ENCODE measurements at regions not wholly inside any gene's neighbourhood (a gene's known extent, or its start where the extent isn't known, plus 50 kb on each side); places are given as distances from the start of the nearest gene placed in this dataset.
"Not testable (repeated sequence)": the region's sequence is repeated elsewhere in the genome, so short reads cannot be mapped to it uniquely, and the experiment has no call there.

DNA sequence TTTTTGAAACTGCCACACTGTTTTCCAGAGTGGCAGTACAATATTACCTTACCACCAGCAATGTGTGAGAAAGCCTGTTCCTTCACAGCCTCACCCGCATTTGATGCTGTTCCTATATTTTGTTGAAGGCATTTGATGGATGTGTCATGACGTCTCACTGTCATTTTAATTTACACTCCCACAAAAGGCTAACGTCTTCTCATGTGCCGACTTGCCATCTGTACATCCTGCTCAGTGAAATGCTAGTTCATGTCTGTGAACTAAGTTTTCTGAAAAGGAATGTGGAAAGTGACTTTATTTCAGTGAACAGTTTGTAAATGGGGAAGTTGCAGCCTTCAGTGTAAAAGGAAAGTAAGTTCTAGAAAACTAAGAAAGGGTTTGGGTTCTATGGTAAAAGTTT lies 131.6 kb downstream of the KCNJ12 start:
- TF ChIP-seq, protein P1, sequence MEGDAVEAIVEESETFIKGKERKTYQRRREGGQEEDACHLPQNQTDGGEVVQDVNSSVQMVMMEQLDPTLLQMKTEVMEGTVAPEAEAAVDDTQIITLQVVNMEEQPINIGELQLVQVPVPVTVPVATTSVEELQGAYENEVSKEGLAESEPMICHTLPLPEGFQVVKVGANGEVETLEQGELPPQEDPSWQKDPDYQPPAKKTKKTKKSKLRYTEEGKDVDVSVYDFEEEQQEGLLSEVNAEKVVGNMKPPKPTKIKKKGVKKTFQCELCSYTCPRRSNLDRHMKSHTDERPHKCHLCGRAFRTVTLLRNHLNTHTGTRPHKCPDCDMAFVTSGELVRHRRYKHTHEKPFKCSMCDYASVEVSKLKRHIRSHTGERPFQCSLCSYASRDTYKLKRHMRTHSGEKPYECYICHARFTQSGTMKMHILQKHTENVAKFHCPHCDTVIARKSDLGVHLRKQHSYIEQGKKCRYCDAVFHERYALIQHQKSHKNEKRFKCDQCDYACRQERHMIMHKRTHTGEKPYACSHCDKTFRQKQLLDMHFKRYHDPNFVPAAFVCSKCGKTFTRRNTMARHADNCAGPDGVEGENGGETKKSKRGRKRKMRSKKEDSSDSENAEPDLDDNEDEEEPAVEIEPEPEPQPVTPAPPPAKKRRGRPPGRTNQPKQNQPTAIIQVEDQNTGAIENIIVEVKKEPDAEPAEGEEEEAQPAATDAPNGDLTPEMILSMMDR (conservative IDR thresholded peaks at IDR 0.05; ENCODE audit: low read depth, low read length) = not testable (repeated sequence)
- TF ChIP-seq EZH2 (IDR thresholded peaks at IDR 0.05; ENCODE audit: borderline replicate concordance, low read depth, low read length, poor library complexity, severe bottlenecking) = not testable (repeated sequence)
